NCI-H524 treated with DMSO at 0.1 percent for 48 hours (cell line): ENCODE measurements at regions not wholly inside any gene's neighbourhood (a gene's known extent, or its start where the extent isn't known, plus 50 kb on each side); places are given as distances from the start of the nearest gene placed in this dataset.
"Not testable (repeated sequence)": the region's sequence is repeated elsewhere in the genome, so short reads cannot be mapped to it uniquely, and the experiment has no call there.

Source experiments
- DNase-seq: peaks from one replicate; lab custom pipeline; 2025; lab: John Stamatoyannopoulos, UW

DNA sequence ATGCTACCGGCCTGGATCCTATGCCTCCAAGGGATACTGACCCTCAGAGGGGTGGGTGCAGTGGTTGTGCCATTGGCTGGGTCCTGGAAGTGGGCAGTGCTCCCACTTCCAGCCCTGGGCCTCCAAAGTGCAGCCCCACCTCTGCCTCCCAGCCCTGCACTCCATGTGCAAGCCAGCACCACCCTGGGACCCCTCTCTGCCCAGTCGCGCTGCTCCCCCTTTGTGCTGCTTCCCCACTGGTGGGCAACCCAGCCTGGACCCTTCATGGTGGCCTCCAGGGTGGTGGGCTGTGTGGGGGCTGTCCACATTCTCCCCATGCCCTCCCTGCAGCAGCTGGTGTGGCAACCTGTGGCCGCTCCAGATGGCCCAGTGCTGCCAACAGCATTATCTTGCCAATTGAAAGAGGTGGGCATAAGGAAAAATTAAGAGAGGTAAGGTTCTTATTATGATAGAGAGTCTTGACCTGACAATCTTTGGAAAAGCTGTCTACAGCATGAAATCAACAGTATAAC is 309.7 kb downstream of the GUCY2F start:
- no peak for DNase-seq

DNA sequence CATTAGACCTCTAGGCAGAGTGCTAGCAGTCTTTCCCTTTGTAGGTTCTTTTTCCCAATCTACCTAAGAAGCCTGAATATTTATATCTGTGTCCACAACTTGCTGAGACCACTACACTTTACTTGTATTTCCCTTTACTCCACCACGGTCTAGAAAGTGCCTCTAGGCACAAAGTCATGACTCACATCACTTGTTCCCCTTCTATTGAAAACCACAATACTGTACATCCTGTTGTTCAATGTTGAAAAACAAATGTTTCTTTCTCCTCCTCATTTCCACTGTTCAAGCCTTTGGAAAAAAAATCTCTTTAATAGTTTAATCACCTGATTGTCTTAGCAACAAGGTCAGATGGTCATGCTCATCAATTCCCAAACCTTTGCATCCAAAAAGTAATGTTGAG is 326.7 kb downstream of the GUCY2F start:
- DNase-seq, result no peak

DNA sequence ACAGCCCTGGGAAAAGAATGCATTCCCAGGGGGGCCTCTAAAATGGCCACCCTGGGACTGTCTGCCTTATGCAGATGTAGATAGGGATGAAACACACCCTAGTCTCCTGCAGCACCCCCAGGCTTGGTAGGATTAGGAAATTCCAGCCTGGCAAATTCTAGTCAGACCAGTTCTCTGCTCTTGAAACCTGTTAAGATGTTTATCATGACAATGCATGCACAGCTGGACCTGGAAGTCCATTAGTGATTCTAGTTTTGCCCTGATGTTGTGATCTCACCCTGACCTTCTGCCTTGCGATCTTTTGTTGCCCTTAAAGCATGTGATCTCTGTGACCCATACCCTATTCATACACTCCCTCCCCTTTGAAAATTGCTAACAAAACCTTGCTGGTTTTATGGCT is 337.7 kb downstream of the GUCY2F start:
- not testable (repeated sequence) for DNase-seq

DNA sequence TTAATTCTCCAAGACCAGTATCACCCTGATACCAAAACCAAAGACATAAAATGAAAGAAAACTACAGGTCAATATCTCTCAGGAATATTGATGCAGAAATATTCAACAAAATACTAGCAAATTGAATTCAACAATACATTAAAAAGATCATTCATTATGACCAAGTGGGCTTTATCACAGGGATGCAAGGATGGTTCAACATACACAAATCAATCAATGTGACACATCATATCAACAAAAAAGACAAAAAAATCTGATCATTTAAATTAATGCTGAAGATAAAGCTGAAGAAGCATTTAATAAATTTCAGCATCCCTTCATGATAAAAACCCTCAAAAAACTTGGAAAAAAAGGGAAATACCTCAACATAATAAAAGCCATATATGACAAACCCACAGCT is 341.4 kb downstream of the GUCY2F start:
- DNase-seq, result no peak

DNA sequence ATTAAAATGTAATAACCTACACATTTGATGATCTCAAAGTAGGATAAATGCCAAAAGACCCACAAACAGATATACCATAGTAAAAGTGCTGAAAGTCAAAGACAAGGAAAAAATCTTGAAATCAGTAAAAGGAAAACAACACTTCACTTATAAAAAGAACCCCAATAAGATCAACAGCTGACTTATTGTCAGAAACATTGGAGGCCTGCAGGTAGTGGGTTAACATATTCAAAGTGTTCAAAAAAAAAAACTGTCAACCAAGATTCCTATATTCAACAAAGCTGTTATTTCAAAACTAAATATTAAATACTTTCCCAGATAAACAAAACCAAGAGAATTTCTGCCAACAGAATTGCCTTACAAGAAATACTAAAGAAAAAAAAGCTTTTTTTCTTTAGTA is 347.1 kb downstream of the GUCY2F start:
- no peak for DNase-seq

DNA sequence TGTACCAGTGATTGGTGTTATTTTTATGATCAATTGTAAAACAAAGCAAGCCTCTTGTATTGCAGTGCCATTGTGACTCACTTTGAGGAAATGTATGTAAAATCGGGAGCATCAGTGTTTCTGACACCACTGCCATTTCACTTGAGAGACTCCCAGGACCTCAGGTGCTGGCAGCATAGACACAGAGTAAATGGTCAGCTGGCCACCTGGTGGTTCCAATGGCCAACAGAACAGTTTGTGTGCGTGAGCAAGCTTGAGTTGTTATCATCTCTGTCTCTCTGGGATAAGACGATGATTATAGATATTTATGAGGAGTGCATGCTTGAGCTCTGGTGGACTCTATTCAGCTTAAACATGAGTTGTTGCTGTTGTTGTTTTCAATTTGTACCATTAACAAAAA is 356.6 kb downstream of the GUCY2F start:
- no peak for DNase-seq

DNA sequence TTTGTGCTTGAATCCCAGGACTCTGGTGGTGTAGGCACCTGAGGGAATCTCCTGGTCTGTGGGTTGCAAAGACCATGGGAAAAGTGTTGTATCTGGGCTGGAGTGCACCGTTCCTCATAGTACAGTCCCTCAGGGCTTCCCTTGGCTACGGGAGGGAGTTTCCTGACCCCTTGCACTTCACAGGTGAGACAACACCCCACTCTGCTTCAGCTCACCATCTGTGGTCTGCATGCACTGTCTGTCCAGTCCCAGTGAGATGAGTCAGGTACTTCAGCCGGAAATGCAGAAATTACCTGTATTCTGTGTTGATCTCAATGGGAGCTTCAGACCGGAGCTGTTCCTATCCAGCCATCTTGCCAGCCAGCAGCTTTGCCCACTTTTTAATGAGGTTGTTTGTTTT is 353.0 kb upstream of the IRS4 start:
- no peak for DNase-seq

DNA sequence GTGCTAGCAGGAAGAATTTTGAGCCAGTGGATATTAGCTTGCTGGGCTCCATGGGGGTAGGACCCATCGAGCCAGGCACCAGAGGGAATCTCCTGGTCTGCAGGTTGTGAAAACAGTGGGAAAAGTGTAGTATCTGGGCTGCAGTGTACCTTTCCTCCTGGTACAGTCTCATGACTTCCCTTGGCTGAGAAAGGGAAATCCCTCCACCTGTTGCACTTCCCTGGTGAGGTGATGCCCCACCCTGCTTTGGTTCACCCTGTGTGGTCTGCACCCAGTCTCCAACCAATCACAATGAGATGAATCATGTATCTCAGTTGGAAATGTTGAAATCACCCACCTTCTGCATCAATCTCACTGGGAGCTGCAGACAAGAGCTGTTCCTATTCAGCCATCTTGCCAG is 341.4 kb upstream of the IRS4 start:
- no peak for DNase-seq

DNA sequence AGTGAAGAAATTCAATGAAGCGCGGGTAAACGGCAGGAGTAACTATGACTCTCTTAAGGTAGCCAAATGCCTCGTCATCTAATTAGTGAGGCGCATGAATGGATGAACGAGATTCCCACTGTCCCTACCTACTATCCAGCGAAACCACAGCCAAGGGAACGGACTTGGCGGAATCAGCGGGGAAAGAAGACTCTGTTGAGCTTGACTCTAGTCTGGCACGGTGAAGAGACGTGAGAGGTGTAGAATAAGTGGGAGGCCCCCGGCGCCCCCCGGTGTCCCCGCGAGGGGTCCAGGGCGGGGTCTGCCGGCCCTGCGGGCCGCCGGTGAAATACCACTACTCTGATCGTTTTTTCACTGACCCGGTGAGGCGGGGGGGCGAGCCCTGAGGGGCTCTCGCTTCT is 317.8 kb upstream of the IRS4 start:
- not testable (repeated sequence) for DNase-seq

DNA sequence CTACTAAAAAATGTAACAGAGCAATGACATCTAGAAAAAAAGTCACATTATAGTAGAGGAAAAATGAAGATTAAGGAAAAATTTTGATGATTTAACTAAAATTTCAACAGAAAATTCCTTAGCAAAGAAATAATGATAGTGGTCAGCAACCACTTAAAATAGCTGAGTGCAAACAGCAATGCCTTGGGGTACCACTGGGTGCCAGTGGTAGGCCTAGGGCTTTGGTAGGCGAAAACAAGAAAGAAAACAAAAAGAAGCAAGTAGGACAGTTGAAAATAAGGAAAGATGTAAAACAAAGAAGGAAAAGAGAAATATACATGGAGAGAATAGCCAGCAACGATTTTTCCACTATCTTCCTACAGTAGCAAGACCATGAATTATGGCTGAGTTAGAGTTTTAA is 313.5 kb upstream of the IRS4 start:
- no peak for DNase-seq

DNA sequence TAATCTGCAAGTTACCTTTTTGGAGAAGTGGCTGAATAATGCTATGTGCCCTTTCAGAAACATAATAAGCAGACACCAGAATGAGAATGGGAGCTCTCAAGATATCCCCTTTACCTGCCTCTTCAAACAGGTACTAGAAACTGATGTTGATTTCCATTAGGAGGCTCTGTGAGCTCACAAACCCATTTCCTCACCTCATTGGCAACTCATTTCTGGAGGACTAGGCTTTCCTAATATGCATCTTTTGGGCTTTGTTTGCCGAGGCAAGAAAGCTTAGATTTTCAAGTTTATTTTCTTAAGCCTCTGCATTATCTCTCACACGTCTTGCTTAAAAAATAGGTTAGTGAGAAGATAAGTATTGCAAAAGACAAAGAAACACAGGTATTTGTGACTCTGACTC is 313.1 kb upstream of the IRS4 start:
- DNase-seq, result no peak

DNA sequence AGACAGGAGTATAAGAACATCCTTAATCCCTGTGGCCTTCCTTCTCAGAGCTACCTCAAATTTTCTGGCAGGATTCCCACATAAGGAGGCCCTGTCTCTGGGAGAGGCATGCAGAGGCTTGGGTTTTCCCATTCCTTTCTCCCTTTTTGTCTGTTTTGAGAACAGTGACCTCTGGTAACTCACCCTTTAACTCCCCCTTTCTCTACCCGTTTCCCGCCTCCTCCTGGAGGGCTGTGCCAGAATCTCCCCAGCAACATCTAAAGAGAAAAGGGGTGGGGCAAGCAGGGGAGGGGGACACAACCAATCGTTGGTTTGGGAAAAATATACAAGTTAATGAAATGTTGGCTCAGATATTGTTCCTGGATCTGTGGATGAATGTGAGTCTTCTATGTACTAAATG is 303.7 kb upstream of the IRS4 start:
- no peak for DNase-seq

DNA sequence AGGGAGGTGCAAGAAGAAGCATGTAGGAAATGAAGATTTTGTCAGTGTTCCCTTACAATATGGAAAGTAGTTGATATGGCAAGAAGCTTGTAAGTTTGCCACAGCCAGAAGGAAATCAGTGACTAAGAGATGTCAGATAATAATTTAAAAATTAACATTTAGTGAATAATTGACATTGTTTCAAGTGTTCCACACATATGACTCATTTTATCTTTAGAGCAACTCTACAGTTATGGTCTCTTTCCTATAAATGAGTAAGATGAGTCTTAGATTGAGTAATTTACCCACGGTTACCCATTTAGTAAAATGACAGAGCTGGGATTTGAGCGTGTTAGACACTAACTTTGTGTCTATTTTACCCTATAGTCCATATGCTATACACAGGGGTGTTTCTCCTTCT is 300.3 kb upstream of the IRS4 start:
- DNase-seq, result no peak

DNA sequence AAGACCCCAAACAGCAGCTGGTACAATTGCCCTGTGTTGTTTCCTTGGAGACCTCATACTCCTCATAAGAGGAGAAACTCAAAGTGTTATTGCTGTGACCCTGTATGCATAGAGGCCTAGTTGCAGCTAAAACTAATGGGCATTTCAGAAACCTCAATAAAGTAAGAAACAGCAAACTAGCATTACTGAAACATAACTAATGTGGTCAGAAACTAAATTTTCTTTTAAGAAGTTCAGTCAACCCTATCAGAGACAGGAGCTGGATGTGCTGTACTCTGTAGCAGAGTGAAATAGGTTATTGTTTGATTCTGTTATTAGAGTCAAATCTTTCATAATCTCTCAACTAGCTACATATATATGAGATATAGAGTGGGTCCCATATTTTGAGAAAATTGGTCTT is 257.5 kb upstream of the IRS4 start:
- DNase-seq, result no peak

DNA sequence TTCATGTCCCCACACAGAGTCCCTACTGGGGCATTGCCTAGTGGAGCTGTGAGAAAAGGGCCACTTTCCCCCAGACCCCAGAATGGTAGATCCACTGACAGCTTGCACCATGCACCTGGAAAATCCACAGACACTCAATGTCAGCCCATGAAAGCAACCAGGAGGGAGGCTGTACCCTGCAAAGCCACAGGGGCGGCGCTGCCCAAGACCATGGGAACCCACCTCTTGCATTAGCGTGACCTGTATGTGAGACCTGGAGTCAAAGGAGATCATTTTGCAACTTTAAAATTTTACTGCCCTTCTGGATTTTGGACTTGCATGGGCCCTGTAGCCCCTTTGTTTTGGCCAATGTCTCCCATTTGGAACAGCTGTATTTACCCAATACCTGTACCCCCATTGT is 236.5 kb upstream of the IRS4 start:
- not testable (repeated sequence) for DNase-seq

DNA sequence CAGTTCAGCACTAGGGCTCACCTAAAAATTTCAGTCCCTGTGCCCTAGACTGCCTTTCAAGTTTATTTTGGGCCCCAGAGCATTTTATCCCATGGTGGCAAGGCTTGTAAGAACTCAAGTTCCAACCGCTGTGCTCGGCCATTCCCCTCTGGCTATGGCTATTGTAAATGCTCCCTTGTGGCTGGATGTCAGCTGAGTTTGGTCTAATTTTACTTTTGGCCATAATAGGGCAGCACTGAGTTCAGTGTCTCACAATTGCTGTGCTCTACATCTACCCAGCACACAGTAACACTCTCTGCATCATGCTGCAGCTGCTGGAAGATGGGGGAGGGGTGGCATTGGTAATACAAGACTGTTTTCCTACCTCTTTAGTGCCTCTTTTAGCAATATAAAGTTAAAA is 210.8 kb upstream of the IRS4 start:
- DNase-seq, result no peak

DNA sequence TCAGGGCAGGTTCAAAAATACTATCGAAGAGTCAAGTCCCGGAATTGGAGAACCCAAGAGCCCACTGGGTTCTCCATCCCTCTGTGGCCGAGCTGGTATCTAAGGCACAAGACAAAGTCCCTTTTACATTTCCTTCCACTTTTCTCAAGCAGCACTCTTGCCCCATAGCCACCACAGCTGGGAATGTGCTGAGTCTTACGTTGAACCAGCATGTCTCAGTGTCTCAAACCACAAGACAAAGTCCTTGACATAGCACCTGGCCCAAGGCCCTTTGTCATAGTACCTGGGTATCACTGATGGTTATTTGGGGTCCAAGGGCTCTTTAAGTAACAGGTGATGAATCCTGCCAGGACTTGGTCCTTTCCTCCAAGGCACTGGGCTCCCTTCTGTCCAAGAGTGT is 210.2 kb upstream of the IRS4 start:
- no peak for DNase-seq

DNA sequence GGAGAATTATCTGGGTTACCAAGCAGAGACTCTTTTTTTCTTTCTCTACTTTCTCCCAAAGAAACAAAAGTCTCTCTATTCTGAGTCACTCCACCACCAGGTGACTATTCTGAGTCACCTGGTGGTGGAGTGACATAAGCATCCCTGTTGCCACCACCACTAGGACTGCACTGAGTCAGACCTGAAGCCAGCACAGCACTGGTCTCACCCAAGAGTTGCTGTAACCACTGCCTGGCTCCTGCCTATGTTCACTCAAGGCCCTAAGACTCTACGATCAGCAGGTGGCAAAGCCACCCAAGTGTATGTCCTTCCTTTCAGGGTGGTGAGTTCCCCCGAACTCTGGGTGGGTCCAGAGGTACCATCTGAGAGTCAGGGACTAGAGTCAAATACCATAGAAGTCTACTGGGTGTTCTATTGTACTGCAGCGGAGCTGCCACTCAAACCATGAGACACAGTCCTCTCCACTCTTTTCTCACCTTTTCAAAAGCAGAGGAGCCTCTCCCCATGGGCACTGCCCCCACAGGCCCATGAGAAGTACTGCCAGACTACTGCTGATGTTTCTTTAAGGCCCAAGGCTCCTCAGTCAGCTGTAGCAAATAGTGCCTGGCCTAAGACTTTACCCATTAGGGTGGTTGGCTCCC is 209.6 kb upstream of the IRS4 start:
- no peak for DNase-seq

DNA sequence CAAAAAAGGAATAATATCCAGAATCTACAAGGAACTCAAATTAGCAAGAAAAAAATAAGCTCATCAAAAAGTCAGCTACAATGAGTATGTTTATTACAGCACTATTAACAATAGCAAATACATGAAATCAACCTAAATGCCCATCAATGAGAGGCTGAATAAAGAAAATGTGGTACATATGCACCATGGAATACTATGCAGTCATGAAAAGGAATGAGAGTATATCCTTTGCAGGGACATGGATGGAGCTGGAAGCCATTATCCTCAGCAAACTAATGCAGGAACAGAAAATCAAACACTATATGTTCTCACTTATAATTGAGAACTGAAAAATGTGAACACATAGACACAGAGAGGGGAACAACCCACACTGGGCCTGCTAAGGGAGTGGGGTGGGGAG is 178.4 kb upstream of the IRS4 start:
- DNase-seq, result no peak

DNA sequence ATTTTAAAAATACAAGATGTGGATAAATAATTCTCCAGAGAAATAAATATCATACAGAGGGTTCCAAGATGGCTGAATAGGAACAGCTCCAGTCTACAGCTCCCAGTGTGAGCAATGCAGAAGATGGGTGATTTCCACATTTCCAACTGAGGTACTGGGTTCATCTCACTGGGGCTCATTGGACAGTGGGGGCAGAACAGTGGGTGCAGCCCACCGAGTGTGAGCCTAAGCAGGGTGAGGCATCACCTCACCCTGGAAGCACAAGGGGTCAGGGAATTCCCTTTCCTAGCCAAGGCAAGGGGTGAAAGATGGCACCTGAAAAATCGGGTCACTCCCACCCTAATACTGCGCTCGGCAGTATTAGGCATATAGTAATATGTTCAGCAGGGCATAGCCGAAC is 167.5 kb upstream of the IRS4 start:
- not testable (repeated sequence) for DNase-seq

DNA sequence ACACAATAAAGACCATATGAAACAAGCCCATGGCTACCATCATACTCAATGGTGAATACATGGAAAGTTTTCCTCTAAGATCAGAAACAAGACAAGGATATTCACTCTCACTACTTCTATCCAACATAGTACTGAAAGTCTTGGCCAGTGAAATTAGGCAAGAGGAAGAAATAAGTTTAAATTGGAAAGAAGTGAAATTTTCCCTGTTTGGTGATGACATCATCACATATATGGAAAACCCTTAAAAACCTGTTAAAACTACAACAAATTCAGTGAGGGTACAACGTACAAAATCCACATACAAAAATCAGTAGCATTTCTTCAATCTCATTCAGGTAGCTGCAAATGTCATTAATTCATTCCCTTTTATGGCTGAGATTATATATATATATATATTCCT is 164.0 kb upstream of the IRS4 start:
- DNase-seq, result no peak

DNA sequence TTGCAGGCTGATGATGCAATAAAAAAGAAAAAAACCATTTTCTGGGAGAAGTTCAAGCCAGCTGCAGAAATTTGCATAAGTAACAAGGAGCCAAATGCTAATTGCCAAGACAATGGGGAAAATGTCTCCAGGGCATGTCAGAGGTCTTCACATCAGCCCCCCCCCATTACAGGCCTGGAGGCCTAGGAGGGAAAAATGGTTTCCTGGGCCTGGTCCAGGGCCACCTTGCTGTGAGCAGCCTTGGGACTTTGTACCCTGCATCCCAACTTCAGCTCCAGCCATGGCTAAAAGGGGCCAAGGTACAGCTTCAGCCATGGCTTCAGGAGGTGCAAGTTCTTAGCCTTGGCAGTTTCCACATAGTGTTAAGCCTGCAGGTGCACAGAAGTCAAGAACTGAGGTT is 160.0 kb upstream of the IRS4 start:
- DNase-seq, result not testable (repeated sequence)

DNA sequence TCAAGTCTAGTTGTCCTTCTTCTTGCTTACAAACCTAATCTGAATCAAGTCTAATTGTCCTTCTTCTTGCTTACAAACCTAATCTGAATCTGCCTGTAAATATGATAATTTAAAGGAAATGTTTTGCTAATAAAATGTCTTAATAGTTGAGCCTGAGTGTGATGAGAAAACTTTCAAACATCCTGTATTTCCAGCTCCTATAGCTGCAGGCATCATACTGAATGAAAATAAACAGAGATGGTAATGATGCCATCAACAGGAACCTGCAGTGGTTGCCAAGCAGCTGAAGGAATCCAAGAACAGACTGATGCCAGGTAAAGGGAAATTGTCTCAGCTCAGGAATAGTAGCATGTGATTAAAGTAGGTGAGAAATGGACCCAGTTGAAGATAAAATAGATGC is 156.1 kb upstream of the IRS4 start:
- no peak for DNase-seq

DNA sequence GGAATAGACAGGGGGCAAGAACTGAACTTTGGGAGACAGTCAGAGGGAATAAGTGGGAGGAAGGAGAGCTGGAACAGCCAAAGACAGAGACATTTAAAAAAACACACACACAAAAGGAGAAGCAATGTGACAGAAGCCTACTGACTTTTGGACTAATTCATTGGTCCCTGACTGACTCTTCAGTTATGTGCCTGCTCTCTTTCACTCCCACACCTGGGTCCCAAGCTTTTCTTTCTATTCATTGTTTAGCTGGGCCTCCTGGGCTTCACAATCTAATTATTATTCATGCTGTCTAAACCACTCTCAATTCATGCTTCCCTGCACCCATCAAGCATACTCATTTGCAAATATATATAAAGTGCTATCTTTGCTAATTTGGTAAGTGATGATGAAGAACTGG is 139.2 kb upstream of the IRS4 start:
- DNase-seq, result no peak

DNA sequence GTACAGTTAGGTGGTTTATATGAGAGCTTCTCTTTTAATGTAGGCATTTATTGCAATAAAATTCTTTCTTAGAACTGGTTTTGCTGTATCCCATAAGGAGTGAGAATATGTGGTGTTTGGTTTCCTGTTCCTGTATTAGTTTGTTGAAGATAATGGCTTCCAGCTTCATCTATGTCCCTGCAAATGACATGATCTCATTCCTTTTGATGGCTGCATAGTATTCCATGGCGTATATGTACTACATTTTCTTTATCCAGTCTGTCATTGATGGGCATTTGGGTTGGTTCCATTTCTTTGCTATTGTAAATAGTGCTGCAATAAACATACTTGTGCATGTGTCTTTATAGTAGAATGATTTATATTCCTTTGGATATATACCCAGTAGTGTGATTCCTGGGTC is 106.7 kb upstream of the IRS4 start:
- not testable (repeated sequence) for DNase-seq
